Pulmonary artery endothelial cell (primary cell): ENCODE measurements at regions not wholly inside any gene's neighbourhood (a gene's known extent, or its start where the extent isn't known, plus 50 kb on each side); places are given as distances from the start of the nearest gene placed in this dataset.

ENCODE experiments used
- DNase-seq: peaks from one replicate; pipeline ENCODE4 v3.0.0-alpha.2; 2011; ENCODE audit warnings: low read depth, low spot score

GRCh38 chr4:177108708-177109107 is 201.0 kb upstream of the NEIL3 start:
- DNase-seq = no peak

- DNase-seq = no peak
Measured at GRCh38 chr4:177109769-177110168, 199.9 kb upstream of the NEIL3 start.

GRCh38 chr4:177116161-177116560 is 193.5 kb upstream of the NEIL3 start:
- no peak for DNase-seq

GRCh38 chr4:177117256-177117655 is 192.4 kb upstream of the NEIL3 start:
- no peak for DNase-seq

- no peak for DNase-seq
Measured at GRCh38 chr4:177118596-177118995, 191.1 kb upstream of the NEIL3 start.

GRCh38 chr4:177119021-177119471 is 190.6 kb upstream of the NEIL3 start:
- DNase-seq = no peak

GRCh38 chr4:177119691-177120090 is 190.0 kb upstream of the NEIL3 start:
- DNase-seq = no peak

- DNase-seq = no peak
Measured at GRCh38 chr4:177123811-177124210, 185.9 kb upstream of the NEIL3 start.

- no peak for DNase-seq
Measured at GRCh38 chr4:177124349-177125064, 185.2 kb upstream of the NEIL3 start.

GRCh38 chr4:177125656-177126055 is 184.0 kb upstream of the NEIL3 start:
- DNase-seq = no peak

- DNase-seq = no peak
Measured at GRCh38 chr4:177127658-177128057, 182.0 kb upstream of the NEIL3 start.

- DNase-seq = peak; percentile 54
Measured at GRCh38 chr4:177128306-177128705, 181.4 kb upstream of the NEIL3 start.

- DNase-seq = no peak
Measured at GRCh38 chr4:177131736-177132135, 177.9 kb upstream of the NEIL3 start.

GRCh38 chr4:177147668-177148067 is 162.0 kb upstream of the NEIL3 start:
- no peak for DNase-seq

- no peak for DNase-seq
Measured at GRCh38 chr4:177155454-177155853, 154.2 kb upstream of the NEIL3 start.

GRCh38 chr4:177159600-177159999 is 150.1 kb upstream of the NEIL3 start:
- no peak for DNase-seq

GRCh38 chr4:177161781-177162180 is 147.9 kb upstream of the NEIL3 start:
- no peak for DNase-seq

GRCh38 chr4:177163532-177163931 is 146.1 kb upstream of the NEIL3 start:
- DNase-seq = no peak

- DNase-seq = no peak
Measured at GRCh38 chr4:177171588-177171987, 138.1 kb upstream of the NEIL3 start.

GRCh38 chr4:177175473-177175872 is 134.2 kb upstream of the NEIL3 start:
- no peak for DNase-seq

GRCh38 chr4:177177541-177178081 is 132.1 kb upstream of the NEIL3 start:
- no peak for DNase-seq

- DNase-seq = no peak
Measured at GRCh38 chr4:177178246-177178645, 131.4 kb upstream of the NEIL3 start.

GRCh38 chr4:177182166-177182565 is 127.5 kb upstream of the NEIL3 start:
- DNase-seq = no peak
